ENCODE measurements at regions not wholly inside any gene's neighbourhood (a gene's known extent, or its start where the extent isn't known, plus 50 kb on each side); places are given as distances from the start of the nearest gene placed in this dataset.
"Not testable (repeated sequence)": the region's sequence is repeated elsewhere in the genome, so short reads cannot be mapped to it uniquely, and the experiment has no call there.

DNA sequence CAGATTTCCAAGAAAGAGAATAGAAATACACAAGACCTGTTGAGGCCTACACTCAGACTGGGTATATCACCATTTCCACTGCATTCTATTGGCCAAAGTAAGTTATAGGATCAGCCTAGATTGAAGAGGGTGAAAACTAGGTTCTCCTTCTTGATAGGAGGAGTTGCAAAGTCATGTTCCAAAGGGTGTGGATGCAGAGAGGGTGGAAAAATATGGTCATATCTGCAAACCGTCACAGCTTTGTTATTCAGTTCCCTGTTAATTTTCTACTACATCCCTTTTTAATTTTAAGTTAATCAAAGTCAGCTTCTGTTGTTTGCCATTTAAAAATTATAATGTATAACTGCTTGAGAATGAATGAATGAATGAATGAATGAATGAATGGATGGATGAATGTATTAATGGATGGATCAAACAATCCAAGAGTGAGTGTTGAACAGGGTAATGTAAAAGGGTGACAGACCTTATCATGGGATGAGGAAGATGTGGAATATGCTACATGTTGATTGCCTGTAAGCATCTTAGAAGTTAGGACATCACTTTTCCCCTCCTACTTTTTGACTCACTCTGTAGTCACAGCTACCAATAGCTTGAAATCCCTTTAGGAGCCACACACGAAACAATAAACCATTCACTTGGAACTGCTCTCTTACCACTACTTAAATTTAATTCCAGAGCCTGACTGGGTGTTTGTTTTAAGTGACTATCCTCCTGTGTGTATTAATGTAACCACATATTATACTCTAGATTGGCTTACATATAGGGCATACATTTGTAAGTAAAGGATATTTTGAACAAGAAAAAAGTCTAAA, 121.5 kb downstream of the CCDC34 start:
- DNase-seq: no peak

DNA sequence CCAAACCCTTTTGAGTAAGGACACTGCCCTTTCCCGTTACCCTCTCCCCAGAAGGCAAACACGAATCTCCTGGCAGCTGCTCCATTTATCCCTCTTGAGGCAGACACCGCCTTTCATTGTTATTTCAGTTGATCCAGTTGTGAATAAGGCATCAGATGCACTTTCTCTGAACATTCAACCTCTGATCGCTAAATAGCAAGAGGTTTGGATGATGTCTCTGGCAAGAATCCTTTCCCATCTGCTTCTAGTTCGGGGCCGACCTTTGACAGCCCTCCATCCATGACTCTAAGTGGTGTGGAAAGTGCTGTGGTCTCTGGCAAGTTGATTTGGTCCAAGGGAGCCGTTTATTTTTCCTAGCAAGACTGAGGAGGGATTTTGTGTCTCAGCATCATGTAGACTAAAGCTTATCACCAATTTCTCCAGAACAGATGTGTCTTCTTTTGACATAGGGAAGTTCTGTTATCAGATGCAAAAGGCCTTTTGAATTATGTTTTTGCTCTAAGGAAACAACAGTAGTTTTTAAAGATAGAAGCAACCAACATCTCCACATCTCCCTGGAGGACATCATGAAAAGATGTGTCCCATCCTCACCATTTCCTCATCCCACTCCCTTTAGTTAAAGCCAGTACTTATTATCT, 123.6 kb downstream of the CCDC34 start:
- DNase-seq: peak; percentile 55

GRCh38 chr11:27238811-27239210, 124.2 kb downstream of the CCDC34 start:
- no peak for DNase-seq

GRCh38 chr11:27237643-27238042, 125.4 kb downstream of the CCDC34 start:
- no peak for DNase-seq

DNA sequence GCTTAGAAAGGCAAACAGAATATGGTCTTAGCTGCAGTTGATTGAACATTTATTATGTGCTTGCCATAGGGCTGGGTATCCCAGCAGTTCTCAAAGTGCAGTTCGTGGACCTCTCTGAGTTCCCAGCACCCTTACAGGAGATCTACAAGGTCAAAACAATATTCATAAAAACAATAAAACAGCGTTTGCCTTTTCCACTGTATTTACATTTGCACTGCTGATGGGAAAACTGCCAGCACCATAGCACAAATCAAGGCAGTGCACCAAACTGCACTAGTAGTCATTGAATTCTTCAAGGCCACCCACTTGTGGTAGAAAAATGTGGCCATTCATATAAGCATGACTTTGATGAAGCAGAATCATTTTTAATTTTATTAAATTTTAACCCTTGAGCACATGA, 128.1 kb downstream of the CCDC34 start:
- DNase-seq: no peak

- DNase-seq: peak; percentile 61
Measured at GRCh38 chr11:27234043-27234668, 128.9 kb downstream of the CCDC34 start.

DNA sequence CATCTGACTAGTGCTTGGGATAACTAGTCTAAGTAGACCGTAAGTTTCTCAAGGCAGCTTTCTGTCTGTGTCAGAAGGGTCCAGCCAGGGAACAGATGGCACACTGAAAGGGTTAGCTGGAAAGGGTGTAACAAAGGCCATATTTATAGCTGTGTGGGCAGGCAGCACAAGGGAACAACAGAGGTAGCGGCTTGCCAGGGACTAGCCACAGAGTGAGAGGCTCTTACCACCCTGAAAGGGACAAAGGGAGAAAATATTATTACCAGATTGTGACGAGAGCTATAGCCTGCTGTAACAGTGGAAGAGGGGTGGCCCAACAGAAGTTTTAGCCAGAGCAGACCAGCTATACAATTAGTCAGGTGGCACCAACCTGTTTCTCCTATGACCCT, 129.4 kb downstream of the CCDC34 start:
- DNase-seq: no peak

GRCh38 chr11:27231530-27231929, 131.5 kb downstream of the CCDC34 start:
- no peak for DNase-seq

DNA sequence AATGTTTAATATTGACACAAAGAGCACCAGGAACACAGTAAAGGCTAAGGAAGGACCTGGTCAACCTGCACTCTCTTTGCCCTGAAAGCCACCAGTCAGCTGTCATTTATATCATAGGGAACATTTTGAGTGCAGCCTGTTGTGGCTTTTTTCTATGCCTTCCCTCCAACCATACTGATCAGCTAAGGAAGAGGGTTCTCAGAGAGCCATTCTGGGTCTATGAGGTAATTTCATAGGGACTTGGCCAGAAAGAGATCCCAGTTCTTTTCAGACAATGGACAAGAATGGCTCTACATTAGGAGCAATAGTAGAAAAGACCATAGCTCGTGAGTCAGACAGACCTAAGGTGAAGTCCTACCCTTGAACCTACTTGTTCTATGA, 132.8 kb downstream of the CCDC34 start:
- no peak for DNase-seq

- DNase-seq: no peak
Measured at GRCh38 chr11:27229511-27230191, 133.4 kb downstream of the CCDC34 start.

DNA sequence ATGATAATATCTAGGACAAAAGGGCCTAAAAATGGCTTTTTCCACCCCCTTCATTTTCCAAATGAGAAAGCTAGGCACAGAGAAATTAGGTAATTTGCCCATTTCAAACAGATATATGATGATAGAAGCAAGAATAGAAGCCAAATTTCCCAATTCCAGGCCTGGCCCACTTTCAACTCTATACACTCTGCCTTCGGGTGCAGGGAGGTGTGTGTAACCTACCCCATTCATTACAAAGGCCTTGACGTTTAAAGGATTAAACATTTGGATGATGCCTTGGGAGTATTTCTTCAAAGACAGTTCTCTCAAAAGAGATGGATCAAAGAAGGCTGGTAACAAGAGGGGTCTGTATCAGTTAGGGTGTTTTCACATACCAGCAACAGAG, 134.1 kb downstream of the CCDC34 start:
- DNase-seq: no peak

DNA sequence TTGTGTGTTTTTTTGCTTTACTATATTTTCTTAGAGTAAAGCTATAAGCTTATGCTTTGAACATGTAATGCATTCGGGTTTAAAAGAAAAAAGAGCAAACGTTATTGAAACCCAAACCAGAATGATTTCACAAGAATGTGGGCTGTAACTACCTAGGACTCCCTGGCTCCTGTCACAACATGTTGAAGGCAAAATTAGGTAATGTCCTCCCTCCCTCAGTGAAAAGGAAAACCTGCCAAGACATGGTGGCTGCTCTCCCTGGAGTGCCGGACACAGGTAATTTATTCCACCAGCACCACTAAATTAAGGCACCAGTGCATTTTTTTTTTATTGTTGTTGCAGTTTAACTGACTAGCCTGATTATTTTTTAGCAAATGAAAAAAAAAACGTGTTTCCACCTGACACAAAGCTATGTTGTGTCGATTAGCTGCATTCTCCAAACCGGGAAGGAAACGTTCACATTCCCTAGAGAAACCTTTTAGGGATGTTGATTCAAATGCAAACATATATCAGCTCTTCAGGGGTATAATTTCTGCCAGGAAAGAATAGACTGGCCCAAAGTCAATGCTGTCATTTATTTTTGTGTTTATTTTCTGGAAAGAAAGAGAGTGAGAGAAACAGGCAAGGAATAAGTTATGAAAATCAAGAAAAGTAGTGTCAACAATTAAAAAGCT, 134.6 kb downstream of the CCDC34 start:
- DNase-seq: no peak

- peak; percentile 56 for DNase-seq
Measured at GRCh38 chr11:27227736-27228135, 135.3 kb downstream of the CCDC34 start.

- DNase-seq: not testable (repeated sequence)
Measured at GRCh38 chr11:27219487-27220039, 143.5 kb downstream of the CCDC34 start.

- DNase-seq: no peak
Measured at GRCh38 chr11:27218421-27219038, 144.5 kb downstream of the CCDC34 start.

- DNase-seq: no peak
Measured at GRCh38 chr11:27217948-27218420, 145.0 kb downstream of the CCDC34 start.

GRCh38 chr11:27217496-27217895, 145.5 kb downstream of the CCDC34 start:
- DNase-seq: no peak

DNA sequence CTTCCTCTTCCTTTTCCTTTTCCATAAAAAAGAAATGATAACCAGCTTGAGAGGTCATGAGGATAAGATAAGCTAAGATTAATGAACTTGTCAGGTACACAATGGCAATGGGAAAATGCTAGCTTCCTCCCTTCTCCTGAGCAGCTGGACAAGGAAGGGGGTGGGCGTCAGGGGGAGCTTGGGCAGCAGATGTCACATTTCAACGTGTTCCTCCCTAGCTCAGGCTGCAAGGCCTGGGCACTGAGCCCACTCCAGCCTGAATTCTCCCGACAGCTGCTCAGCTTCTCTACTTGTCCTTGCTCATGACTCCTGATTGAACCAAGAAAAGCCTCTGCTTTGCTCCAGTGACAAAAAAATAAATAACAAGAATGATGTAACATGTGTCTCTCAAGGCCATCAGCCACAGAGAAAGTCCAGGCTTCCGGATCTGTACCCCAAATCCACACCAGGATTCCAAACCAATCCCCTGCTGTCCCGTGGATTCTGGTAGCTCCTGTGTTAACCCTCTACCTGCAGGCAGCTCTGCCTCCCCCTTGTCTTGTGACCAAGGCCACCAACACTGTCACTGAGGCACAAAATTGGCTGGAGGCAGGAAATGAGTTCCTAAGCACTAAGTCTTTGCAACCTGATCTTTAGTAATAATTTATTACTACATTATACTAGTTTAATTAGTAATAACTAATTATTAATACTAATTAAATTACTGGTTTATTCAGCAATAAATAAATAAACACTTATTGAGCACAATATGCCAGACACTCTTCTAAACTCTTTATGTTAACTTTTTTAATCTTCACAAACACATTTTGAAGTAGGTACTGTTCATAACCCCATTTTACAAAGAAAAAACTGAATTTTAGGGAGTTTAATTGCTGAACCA, 146.5 kb downstream of the CCDC34 start:
- peak; percentile 89 for DNase-seq

GRCh38 chr11:27215471-27216269, 147.3 kb downstream of the CCDC34 start:
- no peak for DNase-seq

GRCh38 chr11:27214713-27215112, 148.3 kb downstream of the CCDC34 start:
- no peak for DNase-seq

Measured in left hindlimb (tissue), 1 donor.